H1 (cell line): ENCODE measurements at regions not wholly inside any gene's neighbourhood (a gene's known extent, or its start where the extent isn't known, plus 50 kb on each side); places are given as distances from the start of the nearest gene placed in this dataset.

Source experiments
- CHD1 ChIP-seq: IDR thresholded peaks from 2 replicates; pipeline ENCODE4 v1.6.1; 2012; ENCODE audit warnings: low read depth, low read length, improper control_type of control experiment
- CHD2 ChIP-seq: IDR thresholded peaks from 2 replicates; pipeline ENCODE4 v1.6.1; 2012; ENCODE audit warnings: low read length, improper control_type of control experiment
- EGR1 ChIP-seq: IDR thresholded peaks from 2 replicates; pipeline ENCODE4 v1.6.1; 2011; ENCODE audit warnings: low read depth, low read length, borderline replicate concordance
- EZH2 ChIP-seq: fragments of 200-600 bp; sonication (generic); IDR thresholded peaks from 2 replicates; pipeline ENCODE4 v1.7.1; 2012; ENCODE audit warnings: low read depth, mild to moderate bottlenecking, moderate library complexity, low read length, inconsistent platforms; ENCODE audit not compliant: severe bottlenecking
- GABPA ChIP-seq: IDR thresholded peaks from 2 replicates; pipeline ENCODE4 v1.6.1; 2011; ENCODE audit warnings: mild to moderate bottlenecking, low read length, moderate library complexity, borderline replicate concordance; ENCODE audit not compliant: insufficient read depth
- GTF2F1 ChIP-seq: IDR thresholded peaks from 2 replicates; pipeline ENCODE4 v1.6.1; 2012; ENCODE audit warnings: low read depth, low read length, improper control_type of control experiment, borderline replicate concordance
- NRF1 ChIP-seq: IDR thresholded peaks from 2 replicates; pipeline ENCODE4 v1.6.1; 2011; ENCODE audit warnings: mild to moderate bottlenecking, low read depth, low read length, improper control_type of control experiment
- RAD21 ChIP-seq, 2 experiments: IDR thresholded peaks in 1 of 2; conservative IDR thresholded peaks in 1 of 2; 2 replicates each; pipeline ENCODE4 v1.6.1; 2011; ENCODE audit warnings: low read depth in 2 of 2, low read length in 2 of 2, improper control_type of control experiment in 1 of 2, inconsistent platforms in 1 of 2, mild to moderate bottlenecking in 1 of 2, moderate library complexity in 1 of 2
- SP1 ChIP-seq: IDR thresholded peaks from 2 replicates; pipeline ENCODE4 v1.6.1; 2011; ENCODE audit warnings: low read depth, low read length
- SP2 ChIP-seq: IDR thresholded peaks from 2 replicates; pipeline ENCODE4 v1.6.1; 2012; ENCODE audit warnings: mild to moderate bottlenecking, low read length, inconsistent platforms
- TF ChIP-seq, protein P1 (sequence below): fragments of 300-600 bp; sonication (generic); IDR thresholded peaks from 2 replicates; pipeline ENCODE4 v1.7.1; 2012; ENCODE audit warnings: low read length, moderate library complexity, mild to moderate bottlenecking, inconsistent platforms; ENCODE audit not compliant: insufficient replicate concordance
- TF ChIP-seq, protein P2 (sequence below): IDR thresholded peaks from 2 replicates; pipeline ENCODE4 v1.6.1; 2012; ENCODE audit warnings: inconsistent platforms

DNA sequence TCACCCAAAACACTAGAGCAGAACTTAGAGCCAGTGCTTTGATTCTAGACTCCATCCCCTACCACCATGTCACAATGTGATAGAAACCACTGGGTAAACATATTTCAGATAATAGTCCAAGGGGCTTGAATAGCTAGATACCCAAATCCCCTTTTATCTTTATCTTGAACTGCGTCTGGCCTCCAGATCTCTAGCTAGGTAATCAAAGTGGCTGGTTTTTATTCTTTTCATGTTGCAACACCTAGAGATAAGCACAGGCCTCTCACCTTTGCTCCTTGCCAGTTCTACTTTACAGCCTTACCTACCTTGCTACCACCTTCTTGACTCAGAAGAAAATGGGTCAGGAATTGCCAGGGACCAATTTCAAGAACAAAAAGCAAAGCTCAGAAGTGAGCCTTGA lies 171.2 kb downstream of the C1D start (continued):
- TF ChIP-seq, protein P1, sequence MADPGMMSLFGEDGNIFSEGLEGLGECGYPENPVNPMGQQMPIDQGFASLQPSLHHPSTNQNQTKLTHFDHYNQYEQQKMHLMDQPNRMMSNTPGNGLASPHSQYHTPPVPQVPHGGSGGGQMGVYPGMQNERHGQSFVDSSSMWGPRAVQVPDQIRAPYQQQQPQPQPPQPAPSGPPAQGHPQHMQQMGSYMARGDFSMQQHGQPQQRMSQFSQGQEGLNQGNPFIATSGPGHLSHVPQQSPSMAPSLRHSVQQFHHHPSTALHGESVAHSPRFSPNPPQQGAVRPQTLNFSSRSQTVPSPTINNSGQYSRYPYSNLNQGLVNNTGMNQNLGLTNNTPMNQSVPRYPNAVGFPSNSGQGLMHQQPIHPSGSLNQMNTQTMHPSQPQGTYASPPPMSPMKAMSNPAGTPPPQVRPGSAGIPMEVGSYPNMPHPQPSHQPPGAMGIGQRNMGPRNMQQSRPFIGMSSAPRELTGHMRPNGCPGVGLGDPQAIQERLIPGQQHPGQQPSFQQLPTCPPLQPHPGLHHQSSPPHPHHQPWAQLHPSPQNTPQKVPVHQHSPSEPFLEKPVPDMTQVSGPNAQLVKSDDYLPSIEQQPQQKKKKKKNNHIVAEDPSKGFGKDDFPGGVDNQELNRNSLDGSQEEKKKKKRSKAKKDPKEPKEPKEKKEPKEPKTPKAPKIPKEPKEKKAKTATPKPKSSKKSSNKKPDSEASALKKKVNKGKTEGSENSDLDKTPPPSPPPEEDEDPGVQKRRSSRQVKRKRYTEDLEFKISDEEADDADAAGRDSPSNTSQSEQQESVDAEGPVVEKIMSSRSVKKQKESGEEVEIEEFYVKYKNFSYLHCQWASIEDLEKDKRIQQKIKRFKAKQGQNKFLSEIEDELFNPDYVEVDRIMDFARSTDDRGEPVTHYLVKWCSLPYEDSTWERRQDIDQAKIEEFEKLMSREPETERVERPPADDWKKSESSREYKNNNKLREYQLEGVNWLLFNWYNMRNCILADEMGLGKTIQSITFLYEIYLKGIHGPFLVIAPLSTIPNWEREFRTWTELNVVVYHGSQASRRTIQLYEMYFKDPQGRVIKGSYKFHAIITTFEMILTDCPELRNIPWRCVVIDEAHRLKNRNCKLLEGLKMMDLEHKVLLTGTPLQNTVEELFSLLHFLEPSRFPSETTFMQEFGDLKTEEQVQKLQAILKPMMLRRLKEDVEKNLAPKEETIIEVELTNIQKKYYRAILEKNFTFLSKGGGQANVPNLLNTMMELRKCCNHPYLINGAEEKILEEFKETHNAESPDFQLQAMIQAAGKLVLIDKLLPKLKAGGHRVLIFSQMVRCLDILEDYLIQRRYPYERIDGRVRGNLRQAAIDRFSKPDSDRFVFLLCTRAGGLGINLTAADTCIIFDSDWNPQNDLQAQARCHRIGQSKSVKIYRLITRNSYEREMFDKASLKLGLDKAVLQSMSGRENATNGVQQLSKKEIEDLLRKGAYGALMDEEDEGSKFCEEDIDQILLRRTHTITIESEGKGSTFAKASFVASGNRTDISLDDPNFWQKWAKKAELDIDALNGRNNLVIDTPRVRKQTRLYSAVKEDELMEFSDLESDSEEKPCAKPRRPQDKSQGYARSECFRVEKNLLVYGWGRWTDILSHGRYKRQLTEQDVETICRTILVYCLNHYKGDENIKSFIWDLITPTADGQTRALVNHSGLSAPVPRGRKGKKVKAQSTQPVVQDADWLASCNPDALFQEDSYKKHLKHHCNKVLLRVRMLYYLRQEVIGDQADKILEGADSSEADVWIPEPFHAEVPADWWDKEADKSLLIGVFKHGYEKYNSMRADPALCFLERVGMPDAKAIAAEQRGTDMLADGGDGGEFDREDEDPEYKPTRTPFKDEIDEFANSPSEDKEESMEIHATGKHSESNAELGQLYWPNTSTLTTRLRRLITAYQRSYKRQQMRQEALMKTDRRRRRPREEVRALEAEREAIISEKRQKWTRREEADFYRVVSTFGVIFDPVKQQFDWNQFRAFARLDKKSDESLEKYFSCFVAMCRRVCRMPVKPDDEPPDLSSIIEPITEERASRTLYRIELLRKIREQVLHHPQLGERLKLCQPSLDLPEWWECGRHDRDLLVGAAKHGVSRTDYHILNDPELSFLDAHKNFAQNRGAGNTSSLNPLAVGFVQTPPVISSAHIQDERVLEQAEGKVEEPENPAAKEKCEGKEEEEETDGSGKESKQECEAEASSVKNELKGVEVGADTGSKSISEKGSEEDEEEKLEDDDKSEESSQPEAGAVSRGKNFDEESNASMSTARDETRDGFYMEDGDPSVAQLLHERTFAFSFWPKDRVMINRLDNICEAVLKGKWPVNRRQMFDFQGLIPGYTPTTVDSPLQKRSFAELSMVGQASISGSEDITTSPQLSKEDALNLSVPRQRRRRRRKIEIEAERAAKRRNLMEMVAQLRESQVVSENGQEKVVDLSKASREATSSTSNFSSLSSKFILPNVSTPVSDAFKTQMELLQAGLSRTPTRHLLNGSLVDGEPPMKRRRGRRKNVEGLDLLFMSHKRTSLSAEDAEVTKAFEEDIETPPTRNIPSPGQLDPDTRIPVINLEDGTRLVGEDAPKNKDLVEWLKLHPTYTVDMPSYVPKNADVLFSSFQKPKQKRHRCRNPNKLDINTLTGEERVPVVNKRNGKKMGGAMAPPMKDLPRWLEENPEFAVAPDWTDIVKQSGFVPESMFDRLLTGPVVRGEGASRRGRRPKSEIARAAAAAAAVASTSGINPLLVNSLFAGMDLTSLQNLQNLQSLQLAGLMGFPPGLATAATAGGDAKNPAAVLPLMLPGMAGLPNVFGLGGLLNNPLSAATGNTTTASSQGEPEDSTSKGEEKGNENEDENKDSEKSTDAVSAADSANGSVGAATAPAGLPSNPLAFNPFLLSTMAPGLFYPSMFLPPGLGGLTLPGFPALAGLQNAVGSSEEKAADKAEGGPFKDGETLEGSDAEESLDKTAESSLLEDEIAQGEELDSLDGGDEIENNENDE, result no peak
- TF ChIP-seq SP2 (no peak), CHD2 (no peak), RAD21 (IDR thresholded peaks at IDR 0.05 in 1 of 2, conservative IDR thresholded peaks at IDR 0.05 in 1 of 2; ENCODE audit: low read depth in 2 of 2, low read length in 2 of 2) (no peak), GTF2F1 (no peak), EGR1 (no peak), NRF1 (no peak), SP1 (no peak), GABPA (no peak), CHD1 (no peak), EZH2 (no peak)
- TF ChIP-seq, protein P2, sequence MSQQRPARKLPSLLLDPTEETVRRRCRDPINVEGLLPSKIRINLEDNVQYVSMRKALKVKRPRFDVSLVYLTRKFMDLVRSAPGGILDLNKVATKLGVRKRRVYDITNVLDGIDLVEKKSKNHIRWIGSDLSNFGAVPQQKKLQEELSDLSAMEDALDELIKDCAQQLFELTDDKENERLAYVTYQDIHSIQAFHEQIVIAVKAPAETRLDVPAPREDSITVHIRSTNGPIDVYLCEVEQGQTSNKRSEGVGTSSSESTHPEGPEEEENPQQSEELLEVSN, result no peak
